H9 (cell line): ENCODE measurements at regions not wholly inside any gene's neighbourhood (a gene's known extent, or its start where the extent isn't known, plus 50 kb on each side); places are given as distances from the start of the nearest gene placed in this dataset.

Experiments used
- DNase-seq: peaks from one replicate; pipeline ENCODE4 v3.0.0-alpha.2; 2017
- H2AFZ ChIP-seq: one replicate; pipeline ENCODE4 v1.6.1; 2013; ENCODE audit warnings: mild to moderate bottlenecking, low read length, control low read depth, moderate library complexity
- H2AK5ac ChIP-seq: 2 replicates; pipeline ENCODE4 v1.6.1; 2013; ENCODE audit warnings: low read length, control low read depth, mixed read lengths; ENCODE audit not compliant: insufficient read length
- H2BK120ac ChIP-seq: one replicate; pipeline ENCODE4 v1.6.1; 2013; ENCODE audit warnings: low read depth, mild to moderate bottlenecking, low read length, control low read depth, inconsistent platforms; ENCODE audit not compliant: poor library complexity, severe bottlenecking
- H2BK12ac ChIP-seq: 2 replicates; pipeline ENCODE4 v1.6.1; 2013; ENCODE audit warnings: low read length, control low read depth, mixed read lengths, low read depth; ENCODE audit not compliant: insufficient read length
- H2BK15ac ChIP-seq: 2 replicates; pipeline ENCODE4 v1.6.1; 2013; ENCODE audit warnings: low read depth, low read length, control low read depth
- H2BK20ac ChIP-seq: one replicate; pipeline ENCODE4 v1.6.1; 2013; ENCODE audit warnings: low read depth, mild to moderate bottlenecking, low read length, control low read depth, inconsistent platforms; ENCODE audit not compliant: poor library complexity, severe bottlenecking
- H2BK5ac ChIP-seq: 2 replicates; pipeline ENCODE4 v1.6.1; 2013; ENCODE audit warnings: low read length, control low read depth, mixed read lengths; ENCODE audit not compliant: insufficient read length
- H3K14ac ChIP-seq: 2 replicates; pipeline ENCODE4 v1.6.1; 2013; ENCODE audit warnings: low read length, control low read depth; ENCODE audit not compliant: insufficient read depth
- H3K18ac ChIP-seq: 2 replicates; pipeline ENCODE4 v1.6.1; 2013; ENCODE audit warnings: low read depth, mild to moderate bottlenecking, mixed read lengths, low read length, control low read depth; ENCODE audit not compliant: insufficient read length
- H3K23ac ChIP-seq: 2 replicates; pipeline ENCODE4 v1.6.1; 2013; ENCODE audit warnings: low read length, control low read depth, mixed read lengths, low read depth; ENCODE audit not compliant: insufficient read length
- H3K23me2 ChIP-seq: 2 replicates; pipeline ENCODE4 v1.6.1; 2013; ENCODE audit warnings: low read depth, mild to moderate bottlenecking, mixed read lengths, low read length, control low read depth; ENCODE audit not compliant: insufficient read length, poor library complexity, severe bottlenecking
- H3K27ac ChIP-seq: 2 replicates; pipeline ENCODE4 v1.5.1; 2013; ENCODE audit warnings: low read length, control low read depth, mixed read lengths, low read depth; ENCODE audit not compliant: insufficient read length
- H3K27me3 ChIP-seq: 2 replicates; pipeline ENCODE4 v1.6.1; 2013; ENCODE audit warnings: low read length, control low read depth, inconsistent platforms; ENCODE audit not compliant: insufficient read depth
- H3K4ac ChIP-seq: 2 replicates; pipeline ENCODE4 v1.6.1; 2013; ENCODE audit warnings: low read depth, mild to moderate bottlenecking, control low read depth, inconsistent platforms, low read length, moderate library complexity
- H3K4me1 ChIP-seq: 2 replicates; pipeline ENCODE4 v1.6.1; 2013; ENCODE audit warnings: low read length, control low read depth, inconsistent platforms; ENCODE audit not compliant: insufficient read depth
- H3K4me2 ChIP-seq: 2 replicates; pipeline ENCODE4 v1.6.1; 2013; ENCODE audit warnings: low read length, control low read depth, mixed read lengths; ENCODE audit not compliant: insufficient read length, insufficient read depth
- H3K56ac ChIP-seq: 2 replicates; pipeline ENCODE4 v1.6.1; 2013; ENCODE audit warnings: low read depth, mild to moderate bottlenecking, mixed read lengths, low read length, control low read depth; ENCODE audit not compliant: insufficient read length
- H3K79me1 ChIP-seq: 2 replicates; pipeline ENCODE4 v1.6.1; 2013; ENCODE audit warnings: low read depth, mild to moderate bottlenecking, moderate library complexity, low read length, control low read depth, inconsistent platforms; ENCODE audit not compliant: insufficient read depth, poor library complexity, severe bottlenecking
- H3K79me2 ChIP-seq: 2 replicates; pipeline ENCODE4 v1.6.1; 2013; ENCODE audit warnings: low read length, control low read depth, inconsistent platforms; ENCODE audit not compliant: insufficient read depth
- H3K9ac ChIP-seq: 2 replicates; pipeline ENCODE4 v1.6.1; 2013; ENCODE audit warnings: low read length, control low read depth, mixed read lengths; ENCODE audit not compliant: insufficient read length; ENCODE audit errors: extremely low read depth
- H3K9me3 ChIP-seq: one replicate; pipeline ENCODE4 v1.6.1; 2013; ENCODE audit warnings: low read depth, low read length, inconsistent platforms; ENCODE audit not compliant: control insufficient read depth
- H3T11ph ChIP-seq: one replicate; pipeline ENCODE4 v1.6.1; 2013; ENCODE audit warnings: mild to moderate bottlenecking, low read length, control low read depth, inconsistent platforms
- H4K20me1 ChIP-seq: one replicate; pipeline ENCODE4 v1.6.1; 2013; ENCODE audit not compliant: control insufficient read depth, insufficient read length, insufficient read depth
- H4K5ac ChIP-seq: 2 replicates; pipeline ENCODE4 v1.6.1; 2013; ENCODE audit warnings: low read depth, mild to moderate bottlenecking, mixed read lengths, low read length, control low read depth; ENCODE audit not compliant: insufficient read length
- H4K8ac ChIP-seq: replicated peaks from 2 replicates; pipeline ENCODE4 v1.6.1; 2013; ENCODE audit warnings: low read length, control low read depth, mixed read lengths, low read depth; ENCODE audit not compliant: insufficient read length
- H4K91ac ChIP-seq: 2 replicates; pipeline ENCODE4 v1.6.1; 2013; ENCODE audit warnings: low read depth, mild to moderate bottlenecking, moderate library complexity, mixed read lengths, low read length, control low read depth; ENCODE audit not compliant: insufficient read length
- H3K27ac Mint-ChIP-seq, 3 experiments: 2 replicates in 2 of 3; 3 replicates in 1 of 3; pipeline ENCODE4 v1.8.0; 2020 to 2021; ENCODE audit warnings: mixed read lengths in 3 of 3, mild to moderate bottlenecking in 1 of 3, moderate library complexity in 1 of 3
- H3K27me3 Mint-ChIP-seq: 2 replicates; pipeline ENCODE4 v1.8.0; 2021; ENCODE audit warnings: low read depth, mild to moderate bottlenecking, moderate library complexity, mixed read lengths
- H3K36me3 Mint-ChIP-seq, 3 experiments: 2 replicates in 2 of 3; 3 replicates in 1 of 3; pipeline ENCODE4 v1.8.0; 2020 to 2021; ENCODE audit warnings: low read depth in 3 of 3, mixed read lengths in 3 of 3; ENCODE audit not compliant: insufficient read depth in 1 of 3
- H3K4me1 Mint-ChIP-seq, 2 experiments: 2 replicates each; pipeline ENCODE4 v1.8.0; 2020; ENCODE audit warnings: mixed read lengths in 2 of 2
- H3K4me3 Mint-ChIP-seq, 2 experiments: 2 replicates in 1 of 2; 3 replicates in 1 of 2; pipeline ENCODE4 v1.8.0; 2020 to 2021; ENCODE audit warnings: mild to moderate bottlenecking in 2 of 2, mixed read lengths in 2 of 2, moderate library complexity in 1 of 2
- H3K9me3 Mint-ChIP-seq, 2 experiments: 2 replicates in 1 of 2; 3 replicates in 1 of 2; pipeline ENCODE4 v1.8.0; 2020; ENCODE audit warnings: mild to moderate bottlenecking in 2 of 2, mixed read lengths in 2 of 2, moderate library complexity in 1 of 2
- WGBS: extraction: QIAGEN DNeasy Blood & Tissue Kit; methylation state at CpG from one replicate; pipeline ENCODE4 v1.1.7; 2013; ENCODE audit warnings: missing lambda C conversion rate, low lambda C conversion rate, mixed read lengths; ENCODE audit not compliant: insufficient read length; ENCODE audit errors: extremely low coverage; 5-methylcytosine and 5-hydroxymethylcytosine counted together
- TF ChIP-seq, protein P1 (sequence below): fragments of 200-600 bp; sonication (generic); conservative IDR thresholded peaks from 3 replicates; pipeline ENCODE4 v1.8.0; 2021; ENCODE audit warnings: antibody characterized with exemption, mild to moderate bottlenecking

DNA sequence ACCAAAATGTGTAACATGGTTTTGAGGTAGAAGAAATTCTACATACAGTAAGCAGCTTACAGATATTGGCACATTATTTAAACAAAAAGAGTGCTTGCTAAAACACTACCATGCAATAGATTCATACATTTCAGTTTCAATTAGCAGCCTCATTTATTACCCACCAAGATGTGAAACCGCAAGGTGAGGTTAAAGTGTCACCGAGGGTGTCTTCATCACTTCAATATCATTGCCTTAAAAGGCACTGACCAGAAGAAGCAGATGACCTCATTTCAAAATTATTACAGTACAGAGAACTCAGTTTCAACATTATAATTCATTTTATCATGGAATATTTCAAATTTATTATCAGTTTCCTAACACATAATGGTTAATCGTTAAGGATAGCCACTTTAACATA is 302.2 kb downstream of the ISL1 start:
- Mint-ChIP-seq H3K27me3 (no peaks in the 10 kb centered on the region; the same call in 1 of the 2 replicates), H3K4me3 (no peak overlapping the region), H3K9me3 (peaks cover 8% of the 10 kb centered on the region in 2 experiments), H3K27ac (no peak overlapping the region), H3K36me3 (peaks cover 4 to 5% (median 4%) of the 10 kb centered on the region in 3 experiments; a peak in 5 of 7 replicates), H3K4me1 (peaks cover 13 to 18% of the 10 kb centered on the region in 2 experiments)
- Histone ChIP-seq H3K56ac (no peak overlapping the region), H3K79me2 (no peaks in the 10 kb centered on the region), H2BK120ac (no peak overlapping the region), H4K91ac (no peak overlapping the region), H2AFZ (no peak overlapping the region), H3K14ac (no peak overlapping the region), H3K4ac (no peak overlapping the region), H3K27me3 (no peaks in the 10 kb centered on the region), H3K9me3 (no peaks in the 10 kb centered on the region), H2BK12ac (no peak overlapping the region), H3K23ac (no peak overlapping the region), H2BK15ac (no peak overlapping the region), H3K23me2 (no peaks in the 10 kb centered on the region), H3K4me2 (no peak overlapping the region), H2BK20ac (no peak overlapping the region), H2BK5ac (no peak overlapping the region), H3K79me1 (no peaks in the 10 kb centered on the region), H3K9ac (no peak overlapping the region), H4K8ac (no peak overlapping the region), H3K18ac (no peak overlapping the region), H3T11ph (no peak overlapping the region), H3K4me1 (no peaks in the 10 kb centered on the region; the same call in 1 of the 2 replicates), H4K5ac (no peak overlapping the region), H2AK5ac (no peak overlapping the region), H3K27ac (no peak overlapping the region), H4K20me1 (no peaks in the 10 kb centered on the region)
- DNase-seq, result no peak
- TF ChIP-seq, protein P1, sequence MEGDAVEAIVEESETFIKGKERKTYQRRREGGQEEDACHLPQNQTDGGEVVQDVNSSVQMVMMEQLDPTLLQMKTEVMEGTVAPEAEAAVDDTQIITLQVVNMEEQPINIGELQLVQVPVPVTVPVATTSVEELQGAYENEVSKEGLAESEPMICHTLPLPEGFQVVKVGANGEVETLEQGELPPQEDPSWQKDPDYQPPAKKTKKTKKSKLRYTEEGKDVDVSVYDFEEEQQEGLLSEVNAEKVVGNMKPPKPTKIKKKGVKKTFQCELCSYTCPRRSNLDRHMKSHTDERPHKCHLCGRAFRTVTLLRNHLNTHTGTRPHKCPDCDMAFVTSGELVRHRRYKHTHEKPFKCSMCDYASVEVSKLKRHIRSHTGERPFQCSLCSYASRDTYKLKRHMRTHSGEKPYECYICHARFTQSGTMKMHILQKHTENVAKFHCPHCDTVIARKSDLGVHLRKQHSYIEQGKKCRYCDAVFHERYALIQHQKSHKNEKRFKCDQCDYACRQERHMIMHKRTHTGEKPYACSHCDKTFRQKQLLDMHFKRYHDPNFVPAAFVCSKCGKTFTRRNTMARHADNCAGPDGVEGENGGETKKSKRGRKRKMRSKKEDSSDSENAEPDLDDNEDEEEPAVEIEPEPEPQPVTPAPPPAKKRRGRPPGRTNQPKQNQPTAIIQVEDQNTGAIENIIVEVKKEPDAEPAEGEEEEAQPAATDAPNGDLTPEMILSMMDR, result no peak
- no CpG with 5 or more reads among the region's 3 CpGs for WGBS
